Stimulated activated CD4-positive, alpha-beta T cell treated with anti-CD3 and anti-CD28 coated beads, Interleukin-12 subunit alpha, Interleukin-12 subunit beta, amount 100 ng/mL, for 24 hours (primary cell): ENCODE measurements at regions not wholly inside any gene's neighbourhood (a gene's known extent, or its start where the extent isn't known, plus 50 kb on each side); places are given as distances from the start of the nearest gene placed in this dataset.
"Not testable (repeated sequence)": the region's sequence is repeated elsewhere in the genome, so short reads cannot be mapped to it uniquely, and the experiment has no call there.

ENCODE experiments used
- DNase-seq, 2 experiments: peaks; one replicate each; pipeline ENCODE4 v3.0.0-alpha.2; 2020; ENCODE audit warnings: low read depth in 2 of 2

DNA sequence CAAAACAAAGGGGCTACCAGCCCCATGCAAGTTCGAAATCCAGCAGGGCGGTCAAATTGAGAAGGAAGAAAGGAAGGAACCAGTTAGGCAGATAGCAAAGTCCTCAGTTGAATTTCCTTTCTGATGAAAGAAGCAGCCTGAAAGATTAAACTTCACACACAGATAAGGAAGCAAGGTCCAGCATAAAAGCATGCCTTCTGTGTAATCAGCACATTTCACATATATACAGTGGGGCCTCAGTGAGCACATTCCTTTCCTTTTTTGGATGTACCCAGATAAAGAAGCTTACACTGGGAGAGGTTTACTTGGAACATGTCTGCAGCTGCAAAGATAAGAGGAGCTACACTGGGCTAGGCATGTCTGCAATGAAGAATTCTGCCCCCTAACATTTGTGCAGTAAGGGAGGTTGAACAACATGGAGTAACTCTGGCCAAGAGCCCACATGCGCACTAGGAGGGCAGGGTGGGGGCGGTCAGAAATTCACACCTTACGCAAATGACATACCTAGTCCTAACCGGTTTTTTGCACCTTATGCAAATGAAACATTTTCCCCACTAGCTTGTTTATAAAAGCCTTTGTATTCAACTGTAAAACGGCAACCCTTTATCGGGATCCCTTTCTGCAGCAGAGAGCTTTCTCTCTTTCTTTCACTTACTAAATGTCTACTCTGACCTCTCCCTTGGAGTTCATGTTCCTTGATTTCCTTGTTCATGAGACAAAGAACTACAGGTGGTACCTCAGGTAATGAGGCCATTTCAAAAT, 149.7 kb upstream of the FBXL17 start:
- no peak for DNase-seq

DNA sequence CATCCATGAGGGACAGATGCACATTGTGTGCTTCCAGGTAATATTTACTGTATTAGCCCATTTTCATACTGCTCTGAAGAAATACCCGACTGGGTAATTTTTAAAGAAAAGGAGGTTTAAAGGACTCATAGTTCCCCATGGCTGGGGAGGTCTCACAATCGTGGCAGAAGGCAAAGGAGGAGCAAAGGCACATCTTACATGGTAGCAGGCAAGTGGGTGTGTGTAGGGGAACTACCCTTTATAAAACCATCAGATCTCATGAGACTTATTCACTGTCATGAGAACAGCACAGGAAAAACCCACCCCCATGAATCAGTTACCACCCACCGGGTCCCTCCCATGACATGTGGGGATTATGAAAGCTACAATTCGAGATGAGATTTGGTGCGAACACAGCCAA, 148.8 kb upstream of the FBXL17 start:
- no peak for DNase-seq

DNA sequence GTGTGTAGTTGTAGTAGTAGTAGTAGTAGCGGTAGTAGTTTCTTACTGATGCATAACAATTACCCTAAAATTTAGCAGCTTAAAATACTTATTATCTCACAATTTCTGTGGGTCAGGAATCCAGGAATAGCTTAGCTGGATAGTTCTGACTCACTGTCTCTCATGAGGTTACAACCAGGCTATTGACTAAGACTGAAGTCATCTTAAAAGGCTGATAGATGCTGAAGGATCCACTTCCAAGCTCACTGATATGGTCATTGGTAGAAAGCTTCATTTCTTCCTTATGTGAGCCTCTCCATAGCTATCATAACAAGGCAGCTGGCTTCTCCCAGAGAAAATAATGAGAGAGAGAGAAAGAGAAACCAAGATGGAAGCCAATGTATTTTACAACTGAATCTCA, 147.5 kb upstream of the FBXL17 start:
- DNase-seq = no peak

DNA sequence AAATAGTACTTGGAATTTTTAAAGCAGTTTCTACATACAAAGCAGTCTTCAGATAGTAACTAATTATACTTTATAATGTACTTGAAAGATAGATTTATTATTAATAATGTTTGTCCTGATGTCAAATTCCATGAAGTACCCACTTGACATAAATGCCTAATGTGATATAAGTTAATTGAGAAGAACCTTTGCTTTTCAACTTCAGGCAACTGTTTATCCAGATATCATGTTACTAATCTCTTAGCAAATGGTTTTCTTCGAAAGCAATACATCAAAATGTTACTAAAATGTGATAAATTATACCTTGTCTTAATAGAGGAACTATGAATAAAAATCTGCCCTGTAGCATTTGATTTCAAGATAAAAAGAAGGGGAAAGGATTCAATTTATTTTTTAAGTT, 146.8 kb upstream of the FBXL17 start:
- DNase-seq = no peak

DNA sequence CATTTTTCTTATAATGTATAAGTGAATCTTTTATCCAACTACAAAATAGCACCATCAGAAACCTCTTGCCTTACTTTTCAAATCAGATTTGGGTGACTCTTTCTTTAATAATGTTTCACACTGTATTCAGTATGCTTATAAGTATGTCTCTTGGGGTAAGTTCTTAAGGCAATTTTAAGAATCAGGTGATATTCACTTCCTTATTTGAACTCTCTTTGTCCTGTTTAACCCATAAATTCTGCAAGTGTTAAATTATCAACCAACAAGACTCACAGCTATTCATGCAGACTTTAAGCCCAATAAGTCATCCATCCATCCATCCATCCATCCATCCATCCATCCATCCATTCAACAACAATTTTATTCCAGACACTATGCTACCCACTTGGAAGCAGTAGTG, 142.7 kb upstream of the FBXL17 start:
- no peak for DNase-seq

DNA sequence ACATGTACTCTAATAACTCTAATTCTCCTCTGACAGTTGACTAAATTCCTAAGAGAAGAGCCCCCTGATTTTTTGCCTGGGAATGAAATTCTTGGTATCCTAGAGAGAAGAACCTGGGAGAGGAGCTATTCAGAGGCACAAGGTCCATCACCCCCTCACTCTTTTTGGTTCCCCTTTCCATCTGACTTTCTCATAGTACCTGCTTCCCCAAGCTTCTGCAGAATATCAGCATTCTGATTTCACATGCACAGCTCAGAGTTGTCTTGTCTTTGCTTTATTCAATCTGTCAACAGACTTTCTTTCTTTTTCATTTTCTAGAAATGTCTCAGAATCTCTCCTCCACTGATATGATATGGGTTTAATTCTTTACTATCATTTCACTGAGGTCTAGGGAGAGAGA, 141.5 kb upstream of the FBXL17 start:
- DNase-seq = no peak

DNA sequence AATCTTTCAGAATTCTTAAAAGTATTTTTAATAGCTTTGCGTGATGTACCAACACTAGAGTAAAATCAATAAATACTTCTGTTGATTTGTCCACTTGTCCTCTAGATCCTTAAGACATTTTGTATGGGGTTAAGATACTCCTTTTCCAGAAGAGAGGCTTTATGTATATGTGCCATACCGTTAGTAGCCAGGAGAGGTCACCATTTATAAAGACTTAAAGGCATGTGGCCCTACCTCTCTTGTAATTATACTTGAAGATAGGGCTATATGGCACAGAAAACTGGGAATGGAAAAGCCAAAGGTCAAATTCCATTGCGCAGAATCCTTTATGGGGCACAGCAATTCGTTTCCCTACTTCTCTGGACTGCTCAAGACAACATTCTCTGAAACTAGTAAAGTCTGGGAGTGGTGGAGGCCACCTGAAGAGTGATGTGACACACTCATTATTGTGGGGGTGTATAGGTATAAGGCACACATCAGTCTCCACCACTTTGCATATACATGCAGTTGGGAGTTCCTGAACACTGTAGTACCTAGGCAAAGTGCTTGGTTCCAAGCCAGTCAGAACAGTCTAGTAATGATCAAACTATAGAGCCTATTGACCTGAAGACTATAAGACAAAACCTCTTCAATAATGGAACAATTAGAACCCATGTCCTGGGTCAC, 140.1 kb upstream of the FBXL17 start:
- no peak for DNase-seq

DNA sequence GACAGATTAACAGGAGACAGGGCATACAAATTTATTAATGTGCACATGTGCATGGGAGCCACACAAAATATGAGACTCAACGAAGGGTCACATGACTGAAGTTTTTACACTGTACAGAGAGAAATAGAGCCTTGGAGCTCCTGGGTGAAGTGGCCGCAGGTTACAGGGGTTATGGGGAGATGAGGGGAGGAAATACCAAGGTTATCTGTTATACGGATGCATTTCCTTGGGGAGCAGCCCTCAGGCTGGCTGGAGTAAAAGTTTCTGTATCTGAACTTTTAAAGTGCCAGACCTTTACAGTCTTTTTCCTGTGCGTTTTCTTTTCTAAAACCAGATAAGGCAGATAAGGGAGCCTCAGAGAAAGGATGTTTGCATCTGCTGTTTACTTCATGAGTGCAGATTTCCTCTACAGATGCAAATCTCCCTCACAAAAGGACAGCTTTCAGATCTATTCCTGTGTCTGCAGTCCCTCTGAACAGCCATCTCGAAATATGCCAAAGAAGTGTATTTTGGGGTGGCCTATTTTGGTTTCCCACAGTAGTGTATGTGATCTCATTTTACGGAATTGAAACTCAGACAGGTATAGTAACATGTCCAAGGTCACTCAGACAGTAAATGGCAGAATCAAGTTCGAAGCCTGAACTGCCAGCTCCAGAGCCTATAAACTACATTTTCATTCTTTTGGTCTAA, 139.3 kb upstream of the FBXL17 start:
- DNase-seq = no peak

DNA sequence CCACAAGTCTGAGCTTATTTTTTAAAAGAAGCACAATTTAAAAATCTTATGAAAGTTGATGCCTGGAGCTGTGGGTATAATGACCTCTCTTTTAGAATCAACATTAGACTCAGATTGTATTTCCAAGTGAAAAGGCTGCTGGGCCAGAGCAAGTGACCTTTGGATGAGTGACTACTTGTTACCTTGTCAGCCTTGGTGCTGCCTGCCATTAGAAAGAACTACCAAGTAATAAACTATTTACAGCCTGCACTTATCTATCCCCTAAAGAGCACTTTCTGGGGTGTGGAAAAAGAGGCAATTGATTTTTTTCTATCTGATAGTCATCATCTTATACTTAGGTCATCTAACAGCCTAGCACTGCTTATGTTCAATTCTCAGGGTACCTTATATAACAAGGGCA, 134.9 kb upstream of the FBXL17 start:
- DNase-seq = no peak

DNA sequence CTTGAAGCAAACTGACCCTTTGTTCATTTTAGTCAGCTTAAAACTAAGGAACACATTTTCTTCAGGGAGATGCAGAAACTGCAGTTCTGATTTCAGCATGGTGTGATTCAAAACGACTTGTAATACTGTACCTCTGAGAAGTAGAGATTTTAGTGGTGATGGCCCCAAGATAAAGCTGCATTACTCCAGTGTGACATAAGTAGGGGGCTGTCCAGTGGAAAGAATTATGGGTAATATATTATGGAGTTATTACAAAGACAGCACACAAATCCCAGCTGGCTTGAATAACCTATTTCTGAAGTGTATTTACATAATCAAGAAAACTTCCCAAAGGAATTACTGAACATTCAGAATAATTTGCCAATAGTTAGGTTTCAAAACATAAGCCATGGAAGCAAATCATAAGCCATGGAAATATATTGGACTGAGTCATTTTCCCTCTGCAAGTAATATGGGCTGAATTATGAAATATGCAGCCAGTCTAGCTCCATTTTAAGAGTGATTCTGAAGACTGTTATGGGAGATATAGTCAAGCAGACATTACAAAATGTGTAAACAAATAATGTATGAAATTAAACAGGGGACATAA, 133.7 kb upstream of the FBXL17 start:
- no peak for DNase-seq

DNA sequence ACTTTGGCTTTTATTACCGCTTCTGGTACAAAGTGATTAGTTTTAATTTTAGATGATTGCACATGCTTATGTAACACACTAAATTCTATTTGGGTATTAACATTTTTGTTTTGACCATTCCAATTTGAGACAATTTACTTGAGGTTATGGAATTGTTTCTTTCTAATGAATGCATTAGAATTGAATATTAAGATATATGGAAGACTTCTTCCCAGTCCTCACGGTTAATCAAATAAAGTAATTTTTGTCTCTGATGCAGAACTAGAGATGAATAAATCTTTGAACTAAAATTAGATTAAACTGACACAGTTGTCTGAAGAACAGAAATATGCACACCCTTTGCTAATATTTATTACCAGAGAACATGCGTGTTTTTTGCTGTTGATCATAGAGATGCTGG, 127.1 kb upstream of the FBXL17 start:
- no peak for DNase-seq

DNA sequence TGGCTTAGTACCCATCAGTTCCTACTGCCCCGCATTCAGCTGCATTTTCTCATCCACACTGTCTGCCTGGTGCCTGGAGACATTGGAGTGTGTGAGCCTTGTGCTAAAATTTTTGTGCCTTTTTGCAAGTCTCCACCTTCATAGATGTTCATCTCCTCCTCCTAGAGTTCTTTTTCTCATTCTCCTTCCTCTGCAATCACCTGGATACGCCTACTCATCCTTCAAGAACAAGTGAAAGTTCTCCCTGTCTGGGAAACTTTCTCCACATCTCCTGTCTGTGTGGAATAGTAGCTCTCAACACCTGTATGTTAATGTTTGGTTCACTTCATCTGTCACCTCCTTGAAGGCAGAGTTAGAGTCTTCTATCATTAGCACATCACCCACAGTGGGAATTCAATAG, 125.7 kb upstream of the FBXL17 start:
- DNase-seq = no peak

DNA sequence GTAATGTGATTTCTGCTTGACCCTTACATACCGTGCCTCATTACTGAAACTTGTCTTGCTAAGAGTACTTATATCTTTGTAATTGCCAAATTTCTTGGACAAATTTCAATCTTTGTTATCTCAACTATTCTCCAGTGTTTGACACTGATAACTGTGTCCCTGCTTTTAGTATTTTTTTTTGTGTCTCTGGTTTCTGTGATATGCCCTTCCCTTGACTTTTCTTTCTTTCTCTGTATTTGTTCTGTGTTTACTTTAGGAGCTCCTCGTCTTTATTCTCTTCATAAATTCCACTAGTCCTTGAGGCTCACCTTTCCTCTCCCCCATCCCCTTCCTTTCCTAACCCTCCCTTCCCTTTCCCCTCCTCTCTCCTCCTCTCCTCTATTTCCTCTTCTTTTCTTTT, 123.7 kb upstream of the FBXL17 start:
- no peak for DNase-seq

DNA sequence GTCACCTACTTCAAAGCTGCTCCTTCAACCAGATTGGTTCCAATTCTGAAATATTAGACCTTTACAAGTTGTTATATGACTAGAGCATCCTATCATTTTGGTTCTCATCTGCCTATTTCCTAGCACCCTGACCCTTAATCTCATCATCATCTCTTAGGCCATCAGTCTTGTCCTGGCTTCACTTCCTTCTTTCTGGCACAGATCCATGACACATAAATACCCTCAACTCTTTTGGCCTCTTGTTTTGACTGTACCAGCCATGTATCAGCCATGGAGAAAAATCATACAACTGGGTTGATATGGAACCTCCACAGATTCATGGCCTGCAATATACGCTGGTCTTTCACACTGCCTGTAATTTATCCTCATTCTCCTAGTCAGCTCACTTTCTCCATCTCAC, 123.1 kb upstream of the FBXL17 start:
- DNase-seq = no peak

DNA sequence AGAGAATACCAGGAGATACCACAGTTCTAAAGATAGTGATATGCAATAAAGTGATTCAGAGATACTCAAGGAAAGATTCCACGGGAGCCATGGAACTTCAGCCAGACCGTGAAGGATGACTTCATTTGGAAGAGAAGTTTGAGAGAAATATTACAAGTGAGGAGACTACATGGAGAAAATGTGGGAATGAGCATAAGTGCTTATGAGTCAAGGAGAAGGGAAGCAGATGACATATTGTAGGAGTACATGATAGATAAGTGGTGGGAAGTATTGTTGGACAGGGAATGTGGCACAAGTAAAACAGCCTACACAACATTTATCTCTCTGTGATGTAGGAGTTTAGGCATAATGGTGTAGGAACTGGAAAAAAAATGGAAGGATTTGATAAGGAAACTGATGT, 122.1 kb upstream of the FBXL17 start:
- no peak for DNase-seq

DNA sequence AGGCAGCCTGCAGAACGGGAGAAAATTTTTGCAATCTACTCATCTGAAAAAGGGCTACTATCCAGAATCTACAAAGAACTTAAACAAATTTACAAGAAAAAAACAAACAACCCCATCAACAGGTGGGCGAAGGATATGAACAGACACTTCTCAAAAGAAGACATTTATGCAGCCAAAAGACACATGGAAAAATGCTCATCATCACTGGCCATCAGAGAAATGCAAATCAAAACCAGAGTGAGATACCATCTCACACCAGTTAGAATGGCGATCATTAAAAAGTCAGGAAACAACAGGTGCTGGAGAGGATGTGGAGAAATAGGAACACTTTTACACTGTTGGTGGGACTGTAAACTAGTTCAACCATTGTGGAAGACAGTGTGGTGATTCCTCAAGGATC, 113.7 kb upstream of the FBXL17 start:
- DNase-seq = not testable (repeated sequence)

DNA sequence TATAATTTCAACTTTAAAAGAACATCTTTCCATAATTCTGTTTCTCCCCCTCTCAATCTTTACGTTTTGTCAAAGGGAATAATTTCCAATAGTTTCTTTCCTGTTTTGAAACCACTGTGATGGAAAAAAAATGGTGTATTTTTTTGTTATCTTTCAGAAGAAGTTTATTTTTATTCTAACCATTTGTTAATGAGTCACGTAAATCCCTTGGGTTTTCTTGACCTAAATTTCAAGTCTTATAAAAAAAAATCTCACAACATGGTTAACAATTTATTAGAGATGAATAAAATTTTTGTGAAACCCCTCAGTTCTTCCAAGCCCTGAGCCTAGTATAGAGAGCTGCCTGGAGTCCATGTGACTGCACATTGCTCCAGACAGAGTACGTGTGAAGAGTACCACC, 106.1 kb upstream of the FBXL17 start:
- DNase-seq = no peak

DNA sequence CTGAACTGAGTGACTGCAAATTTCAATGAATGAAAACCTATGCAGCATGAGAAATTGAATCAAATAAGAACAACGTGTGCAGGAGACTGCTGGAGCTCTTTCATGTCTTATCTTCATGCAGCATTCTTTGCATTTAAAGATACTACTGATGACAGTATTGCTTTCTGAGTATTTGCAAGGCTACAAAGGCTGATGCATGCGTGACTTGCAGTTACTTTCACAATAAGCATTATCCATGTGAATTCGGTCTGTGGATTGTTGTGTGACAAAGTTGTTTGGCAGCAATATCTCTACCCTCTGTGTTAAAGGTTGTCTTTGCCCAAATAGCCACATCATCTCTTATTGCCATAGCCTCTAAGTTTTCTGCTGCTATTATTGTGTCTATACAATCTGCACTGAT, 102.1 kb upstream of the FBXL17 start:
- no peak for DNase-seq

DNA sequence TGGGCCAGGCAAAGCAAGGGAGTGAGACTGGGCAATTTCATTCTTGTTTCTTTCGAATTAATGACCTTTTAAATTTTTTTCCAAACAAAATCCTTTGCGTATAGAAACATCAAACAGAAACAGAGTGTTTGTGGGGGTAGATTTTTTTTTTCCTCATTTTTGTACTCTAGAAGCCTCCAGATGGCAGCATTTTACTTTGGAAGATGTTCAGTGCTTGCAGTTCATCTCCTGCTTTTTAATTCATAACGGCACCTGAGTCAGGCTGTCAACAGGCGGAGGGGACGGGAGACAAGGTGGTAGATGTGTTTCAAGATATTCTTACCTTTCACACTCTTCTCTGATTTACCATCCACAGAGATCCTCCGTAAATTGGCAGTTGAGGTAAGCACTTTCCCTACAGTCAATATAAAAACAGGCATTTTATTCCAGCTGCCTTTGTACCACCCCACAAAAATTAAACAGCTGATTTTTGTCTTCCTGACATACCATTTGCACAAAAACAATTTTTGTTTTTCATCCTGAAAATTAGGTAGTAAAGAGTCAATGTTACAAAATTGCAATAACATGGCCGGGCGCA, 99.5 kb upstream of the FBXL17 start:
- DNase-seq = no peak

DNA sequence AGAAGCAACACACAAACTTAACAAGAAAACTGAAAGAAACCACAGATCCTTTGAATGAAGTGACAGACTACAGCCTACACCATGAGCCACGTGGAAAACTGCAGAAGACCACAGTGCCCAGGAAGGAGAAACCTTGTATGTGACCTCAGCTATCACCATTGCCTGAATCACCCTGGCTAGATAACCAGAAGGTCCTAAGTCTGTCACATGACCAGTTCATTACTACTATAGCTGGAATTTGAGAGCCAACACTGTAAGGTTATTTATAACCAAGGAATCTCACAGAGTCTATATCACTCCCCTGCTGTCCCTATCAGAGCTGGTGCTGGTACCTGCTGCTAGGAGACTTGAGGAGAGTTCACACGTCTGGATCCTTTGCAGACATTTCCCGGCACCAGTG, 90.3 kb upstream of the FBXL17 start:
- no peak for DNase-seq

DNA sequence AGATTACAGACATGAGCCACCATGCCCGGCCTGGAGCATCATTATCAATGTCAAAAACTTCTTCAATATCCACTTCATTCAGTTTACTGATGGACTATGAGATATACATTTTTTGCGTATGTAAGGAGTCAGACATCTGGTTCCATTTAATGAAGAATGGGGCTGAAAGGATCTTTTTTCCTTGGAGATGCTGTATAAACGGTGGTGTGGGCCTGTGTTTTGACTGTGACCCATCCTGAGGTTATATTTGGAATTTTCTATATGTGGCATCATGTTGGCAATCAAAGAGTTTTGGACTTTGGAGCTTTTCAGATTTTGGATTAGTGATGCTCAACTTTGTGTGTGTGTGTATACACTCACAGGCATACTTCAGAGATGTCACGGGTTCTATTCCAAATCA, 85.7 kb upstream of the FBXL17 start:
- DNase-seq = no peak

DNA sequence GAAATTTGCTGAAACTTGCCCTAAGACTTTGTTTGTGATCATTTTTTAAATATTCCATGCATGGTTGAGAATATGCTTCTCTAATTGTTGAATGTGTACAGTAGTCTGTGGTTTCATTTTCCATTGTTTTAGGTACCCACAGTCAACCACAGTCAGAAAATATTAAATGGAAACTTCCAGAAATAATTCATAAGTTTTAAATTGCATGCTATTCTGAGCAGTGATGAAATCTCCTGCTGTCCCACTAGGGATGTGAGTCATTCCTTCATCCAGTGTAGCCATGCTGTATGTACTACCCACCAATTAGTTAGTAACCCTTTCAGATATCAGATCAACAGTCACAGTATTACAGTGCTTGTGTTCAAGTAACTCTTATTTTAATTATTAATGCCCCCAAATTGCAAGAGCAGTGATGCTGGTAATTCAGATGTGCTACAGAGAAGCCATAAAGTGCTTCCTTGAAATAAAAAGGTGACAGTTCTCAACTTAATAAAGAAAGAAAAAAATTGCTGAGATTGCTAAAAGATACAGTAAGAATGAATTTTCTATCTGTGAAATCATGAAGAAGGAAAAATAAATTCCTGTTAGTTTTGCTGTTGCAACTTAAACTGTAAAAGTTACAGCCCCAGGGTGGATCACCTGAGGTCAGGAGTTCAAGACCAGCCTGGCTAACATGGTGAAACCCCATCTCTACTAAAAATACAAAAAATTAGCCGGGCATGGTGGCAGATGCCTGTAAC, 79.9 kb upstream of the FBXL17 start:
- DNase-seq = no peak
